HL-60 (cell line): ENCODE measurements at regions not wholly inside any gene's neighbourhood (a gene's known extent, or its start where the extent isn't known, plus 50 kb on each side); places are given as distances from the start of the nearest gene placed in this dataset.

Experiments used
- DNase-seq, 2 experiments: peaks; one replicate each; pipeline ENCODE4 v3.0.0-alpha.2; 2010 to 2020; ENCODE audit warnings: low read depth in 1 of 2, low spot score in 1 of 2
- H3K27ac ChIP-seq: fragments of 250-450 bp; sonication (Bioruptor Pico); replicated peaks from 2 replicates; pipeline ENCODE4 v1.5.1; 2020; ENCODE audit warnings: mild to moderate bottlenecking, moderate library complexity
- H3K27me3 ChIP-seq: fragments of 250-450 bp; sonication (Bioruptor Pico); 2 replicates; pipeline ENCODE4 v1.5.1; 2021; ENCODE audit warnings: mild to moderate bottlenecking, moderate library complexity; ENCODE audit not compliant: insufficient read depth, poor library complexity, severe bottlenecking
- H3K4me3 ChIP-seq: replicated peaks from 2 replicates; pipeline ENCODE4 v1.5.1; 2011; ENCODE audit warnings: mild to moderate bottlenecking, control low read depth, low read length; ENCODE audit not compliant: insufficient read depth
- CTCF ChIP-seq: IDR thresholded peaks from one replicate; pipeline ENCODE4 v1.5.1; 2011; ENCODE audit warnings: low read length, control low read depth, inconsistent platforms; ENCODE audit not compliant: insufficient read depth
- GABPA ChIP-seq: IDR thresholded peaks from 2 replicates; pipeline ENCODE4 v1.6.1; 2012; ENCODE audit warnings: low read depth
- POLR2AphosphoS5 ChIP-seq: IDR thresholded peaks from 2 replicates; pipeline ENCODE4 v1.6.1; 2012; ENCODE audit warnings: low read depth
- REST ChIP-seq: IDR thresholded peaks from 2 replicates; pipeline ENCODE4 v1.6.1; 2012; ENCODE audit warnings: low read depth; ENCODE audit not compliant: insufficient replicate concordance
- SPI1 ChIP-seq: IDR thresholded peaks from 2 replicates; pipeline ENCODE4 v1.6.1; 2012; ENCODE audit warnings: low read depth, mild to moderate bottlenecking, borderline replicate concordance

- no peaks in the 10 kb centered on the region for H3K27me3 ChIP-seq
- no peak overlapping the region for H3K27ac ChIP-seq
- no peak overlapping the region for H3K4me3 ChIP-seq
- TF ChIP-seq CTCF, result no peak
- TF ChIP-seq REST, result peak; percentile 59
- no peak for DNase-seq
These were observed 217.9 kb downstream of the CTH start for GRCh38 chr1:70628973-70629372.

GRCh38 chr1:70633004-70633403 is 221.9 kb downstream of the CTH start:
- TF ChIP-seq GABPA, result no peak
- no peak for TF ChIP-seq SPI1
- H3K27ac ChIP-seq, result no peak overlapping the region
- peaks cover 2% of the 10 kb centered on the region for H3K27me3 ChIP-seq
- DNase-seq, result no peak
- no peak overlapping the region for H3K4me3 ChIP-seq

- no peak for DNase-seq
- TF ChIP-seq POLR2AphosphoS5 (no peak), CTCF (no peak), REST (no peak), SPI1 (no peak), GABPA (no peak)
These were observed 224.8 kb downstream of the CTH start for GRCh38 chr1:70635868-70636267.

GRCh38 chr1:70641868-70642267 is 230.8 kb downstream of the CTH start:
- H3K27ac ChIP-seq, result no peak overlapping the region
- no peaks in the 10 kb centered on the region for H3K27me3 ChIP-seq
- DNase-seq, result no peak
- no peak overlapping the region for H3K4me3 ChIP-seq
- no peak for TF ChIP-seq REST
- TF ChIP-seq SPI1, result no peak
- no peak for TF ChIP-seq CTCF
- no peak for TF ChIP-seq POLR2AphosphoS5
- no peak for TF ChIP-seq GABPA

More at GRCh38 chr1:70635868-70636267, 224.8 kb downstream of the CTH start:
- H3K27ac ChIP-seq, result no peak overlapping the region
- no peak overlapping the region for H3K4me3 ChIP-seq
- peaks cover 2% of the 10 kb centered on the region for H3K27me3 ChIP-seq
